H1 (cell line): ENCODE measurements at regions not wholly inside any gene's neighbourhood (a gene's known extent, or its start where the extent isn't known, plus 50 kb on each side); places are given as distances from the start of the nearest gene placed in this dataset.

Experiments used
- CTCF ChIA-PET: fragments of 300-600 bp; sonication (Branson Sonifier 250); formaldehyde crosslinking; loops from one replicate; lab custom pipeline; 2021; ENCODE audit not compliant: partially characterized antibody; lab: Charles Lee
- POLR2A ChIA-PET: fragments of 300-600 bp; sonication (Branson Sonifier 250); formaldehyde crosslinking; loops from one replicate; lab custom pipeline; 2021; ENCODE audit warnings: inconsistent platforms; ENCODE audit not compliant: partially characterized antibody; lab: Charles Lee
- DNase-seq, 2 experiments: peaks; one replicate each; pipeline versions ENCODE4 v3.0.0 to v3.0.0-alpha.2; 2010 to 2022; ENCODE audit warnings: low spot score in 2 of 2, low read depth in 1 of 2, mixed read lengths in 1 of 2
- FAIRE-seq: peaks from 2 replicates; lab custom pipeline; 2011; peaks lifted over from hg19 to GRCh38; lab: Jason Lieb, UNC
- H2AFZ ChIP-seq: 2 replicates; pipeline ENCODE4 v1.8.1; 2012; ENCODE audit warnings: low read length, inconsistent platforms
- H2AK5ac ChIP-seq: 2 replicates; pipeline ENCODE4 v1.6.1; 2013; ENCODE audit warnings: low read depth, low read length
- H2BK120ac ChIP-seq: replicated peaks from 2 replicates; pipeline ENCODE3; 2013; ENCODE audit warnings: low read depth, low read length, inconsistent platforms
- H2BK12ac ChIP-seq: 2 replicates; pipeline ENCODE4 v1.6.1; 2013; ENCODE audit warnings: low read depth, low read length
- H2BK15ac ChIP-seq: 2 replicates; pipeline ENCODE4 v1.6.1; 2013; ENCODE audit warnings: low read length
- H2BK20ac ChIP-seq: 2 replicates; pipeline ENCODE4 v1.6.1; 2013; ENCODE audit warnings: low read length
- H2BK5ac ChIP-seq: 2 replicates; pipeline ENCODE4 v1.6.1; 2013; ENCODE audit warnings: low read depth, low read length
- H3K14ac ChIP-seq: 2 replicates; pipeline ENCODE4 v1.6.1; 2013; ENCODE audit warnings: inconsistent platforms; ENCODE audit not compliant: insufficient read length
- H3K18ac ChIP-seq: 2 replicates; pipeline ENCODE4 v1.6.1; 2013; ENCODE audit warnings: low read length; ENCODE audit errors: extremely low read depth
- H3K23ac ChIP-seq: 2 replicates; pipeline ENCODE4 v1.6.1; 2013; ENCODE audit warnings: inconsistent platforms; ENCODE audit not compliant: insufficient read length
- H3K23me2 ChIP-seq: 2 replicates; pipeline ENCODE4 v1.6.1; 2013; ENCODE audit warnings: low read depth, low read length
- H3K27ac ChIP-seq: 2 replicates; pipeline ENCODE4 v1.6.1; 2011; ENCODE audit warnings: low read depth, low read length, inconsistent platforms
- H3K27me3 ChIP-seq, 4 experiments: replicated peaks in 1 of 4; 1 replicate in 1 of 4; 2 replicates in 3 of 4; pipeline versions ENCODE4 v1.6.1 to v1.8.1; 2011 to 2013; ENCODE audit warnings: low read length in 3 of 4, mild to moderate bottlenecking in 3 of 4, inconsistent platforms in 2 of 4, mixed read lengths in 2 of 4, moderate library complexity in 1 of 4; ENCODE audit not compliant: control insufficient read depth in 3 of 4, insufficient read depth in 3 of 4; ENCODE audit errors: extremely low read depth in 1 of 4
- H3K36me3 ChIP-seq, 4 experiments: 2 replicates each; pipeline versions ENCODE4 v1.6.1 to v1.8.1; 2011 to 2013; ENCODE audit warnings: mild to moderate bottlenecking in 4 of 4, low read length in 3 of 4, moderate library complexity in 2 of 4, control low read depth in 1 of 4, inconsistent platforms in 1 of 4; ENCODE audit not compliant: insufficient read depth in 4 of 4, control insufficient read depth in 2 of 4
- H3K4ac ChIP-seq: replicated peaks from 2 replicates; pipeline ENCODE3; 2013; ENCODE audit warnings: low read length, low read depth, mixed read lengths, inconsistent platforms; ENCODE audit not compliant: insufficient read length
- H3K4me1 ChIP-seq, 4 experiments: replicated peaks in 1 of 4; 1 replicate in 1 of 4; 2 replicates in 3 of 4; pipeline versions ENCODE4 v1.6.1 to v1.8.1; 2011 to 2013; ENCODE audit warnings: low read length in 3 of 4, inconsistent platforms in 2 of 4, mixed read lengths in 1 of 4; ENCODE audit not compliant: insufficient read depth in 4 of 4, control insufficient read depth in 3 of 4
- H3K4me2 ChIP-seq, 2 experiments: 2 replicates each; pipeline versions ENCODE4 v1.6.1 to v1.8.1; 2011 to 2013; ENCODE audit warnings: low read depth in 2 of 2, low read length in 2 of 2, control low read depth in 1 of 2, inconsistent platforms in 1 of 2, mild to moderate bottlenecking in 1 of 2; ENCODE audit not compliant: insufficient read depth in 1 of 2
- H3K4me3 ChIP-seq, 4 experiments: fragments of 200-600, 300-600 bp in 1 of 4; sonication (generic), shearing (Covaris generic), sonication (Bioruptor Twin) in 1 of 4; 2 replicates each; pipeline versions ENCODE4 v1.5.1 to v1.8.1; 2011 to 2016; ENCODE audit warnings: low read length in 4 of 4, low read depth in 3 of 4, control low read depth in 2 of 4, inconsistent platforms in 2 of 4, mild to moderate bottlenecking in 2 of 4, mixed read lengths in 1 of 4, moderate library complexity in 1 of 4; ENCODE audit not compliant: insufficient read depth in 2 of 4; ENCODE audit errors: extremely low read depth in 1 of 4
- H3K56ac ChIP-seq: replicated peaks from 2 replicates; pipeline ENCODE3; 2013; ENCODE audit warnings: low read depth, mild to moderate bottlenecking, mixed read lengths, low read length, inconsistent platforms; ENCODE audit not compliant: insufficient read length
- H3K79me1 ChIP-seq: 2 replicates; pipeline ENCODE4 v1.6.1; 2013; ENCODE audit warnings: low read depth, low read length, control low read depth
- H3K79me2 ChIP-seq, 2 experiments: 2 replicates each; pipeline versions ENCODE4 v1.6.1 to v1.8.1; 2012 to 2013; ENCODE audit warnings: low read length in 2 of 2, mild to moderate bottlenecking in 2 of 2, inconsistent platforms in 1 of 2; ENCODE audit not compliant: insufficient read depth in 2 of 2, control insufficient read depth in 1 of 2
- H3K9ac ChIP-seq, 4 experiments: replicated peaks in 1 of 4; 1 replicate in 1 of 4; 2 replicates in 3 of 4; pipeline versions ENCODE4 v1.6.1 to v1.8.1; 2011 to 2013; ENCODE audit warnings: low read depth in 3 of 4, low read length in 3 of 4, control low read depth in 2 of 4, mild to moderate bottlenecking in 2 of 4, moderate library complexity in 2 of 4, inconsistent platforms in 1 of 4; ENCODE audit errors: extremely low read depth in 1 of 4
- H3K9me3 ChIP-seq, 2 experiments: 2 replicates each; pipeline versions ENCODE4 v1.6.1 to v1.8.1; 2012 to 2013; ENCODE audit warnings: mild to moderate bottlenecking in 2 of 2, moderate library complexity in 2 of 2, control low read depth in 1 of 2, inconsistent platforms in 1 of 2, low read depth in 1 of 2, low read length in 1 of 2, mixed read lengths in 1 of 2; ENCODE audit not compliant: insufficient read depth in 2 of 2
- H4K20me1 ChIP-seq, 2 experiments: replicated peaks in 1 of 2; 2 replicates each; pipeline versions ENCODE3 to v1.8.1; 2011 to 2013; ENCODE audit warnings: inconsistent platforms in 2 of 2, low read length in 2 of 2, mild to moderate bottlenecking in 1 of 2; ENCODE audit not compliant: insufficient read depth in 2 of 2, control insufficient read depth in 1 of 2
- H4K5ac ChIP-seq: 2 replicates; pipeline ENCODE4 v1.6.1; 2013; ENCODE audit warnings: low read length, low read depth, mixed read lengths, inconsistent platforms; ENCODE audit not compliant: insufficient read length
- H4K8ac ChIP-seq: 2 replicates; pipeline ENCODE4 v1.8.0; 2013; ENCODE audit warnings: mild to moderate bottlenecking, moderate library complexity, low read length, inconsistent platforms; ENCODE audit not compliant: insufficient read depth; ENCODE audit errors: extremely low read depth
- H4K91ac ChIP-seq: replicated peaks from 2 replicates; pipeline ENCODE3; 2013; ENCODE audit warnings: low read length, mixed read lengths, inconsistent platforms; ENCODE audit not compliant: insufficient read length
- BACH1 ChIP-seq: IDR thresholded peaks from 2 replicates; pipeline ENCODE4 v1.6.1; 2012; ENCODE audit warnings: low read length, improper control_type of control experiment
- CHD2 ChIP-seq: IDR thresholded peaks from 2 replicates; pipeline ENCODE4 v1.6.1; 2012; ENCODE audit warnings: low read length, improper control_type of control experiment
- EP300 ChIP-seq, 2 experiments: IDR thresholded peaks; 1 replicate in 1 of 2; 2 replicates in 1 of 2; pipeline ENCODE4 v1.6.1; 2011 to 2012; ENCODE audit warnings: low read depth in 2 of 2, low read length in 2 of 2, mild to moderate bottlenecking in 2 of 2, borderline replicate concordance in 1 of 2, inconsistent platforms in 1 of 2, moderate library complexity in 1 of 2
- GTF2F1 ChIP-seq: IDR thresholded peaks from 2 replicates; pipeline ENCODE4 v1.6.1; 2012; ENCODE audit warnings: low read depth, low read length, improper control_type of control experiment, borderline replicate concordance
- JUN ChIP-seq: IDR thresholded peaks from 2 replicates; pipeline ENCODE4 v1.6.1; 2011; ENCODE audit warnings: low read depth, mild to moderate bottlenecking, improper control_type of control experiment, low read length
- KDM1A ChIP-seq: fragments of 200-600, 300-600 bp; sonication (generic); IDR thresholded peaks from 2 replicates; pipeline ENCODE4 v1.7.1; 2016; ENCODE audit warnings: mild to moderate bottlenecking, low read length, borderline replicate concordance
- KDM5A ChIP-seq: fragments of 200-600 bp; IDR thresholded peaks from 2 replicates; pipeline ENCODE4 v1.7.1; 2012; ENCODE audit warnings: mild to moderate bottlenecking, low read length, inconsistent platforms, mixed read lengths
- MAFK ChIP-seq: IDR thresholded peaks from 2 replicates; pipeline ENCODE4 v1.6.1; 2012; ENCODE audit warnings: low read depth, mild to moderate bottlenecking, improper control_type of control experiment, low read length
- PHF8 ChIP-seq: fragments of 200-600 bp; sonication (generic); conservative IDR thresholded peaks from 2 replicates; pipeline ENCODE4 v1.7.1; 2012; ENCODE audit warnings: low read depth, mild to moderate bottlenecking, inconsistent platforms, low read length, moderate library complexity
- POLR2A ChIP-seq, 2 experiments: IDR thresholded peaks; 1 replicate in 1 of 2; 2 replicates in 1 of 2; pipeline ENCODE4 v1.6.1; 2011; ENCODE audit warnings: low read depth in 2 of 2, low read length in 2 of 2, mild to moderate bottlenecking in 2 of 2; ENCODE audit errors: control extremely low read depth in 1 of 2
- POLR2AphosphoS5 ChIP-seq: IDR thresholded peaks from 2 replicates; pipeline ENCODE4 v1.6.1; 2011; ENCODE audit warnings: low read depth, low read length
- RBBP5 ChIP-seq: IDR thresholded peaks from 2 replicates; pipeline ENCODE4 v1.7.1; 2012; ENCODE audit warnings: low read depth, mild to moderate bottlenecking, inconsistent platforms, low read length, moderate library complexity, borderline replicate concordance
- SP1 ChIP-seq: IDR thresholded peaks from 2 replicates; pipeline ENCODE4 v1.6.1; 2011; ENCODE audit warnings: low read depth, low read length
- SUZ12 ChIP-seq: fragments of 200-600 bp; sonication (generic); IDR thresholded peaks from 2 replicates; pipeline ENCODE4 v1.6.1; 2012; ENCODE audit warnings: mild to moderate bottlenecking, inconsistent platforms, low read length, moderate library complexity, mixed read lengths
- YY1 ChIP-seq: IDR thresholded peaks from 2 replicates; pipeline ENCODE4 v1.6.1; 2011; ENCODE audit warnings: low read depth, mild to moderate bottlenecking, low read length
- WGBS, 2 experiments: shearing (Covaris generic) in 1 of 2; methylation state at CpG; one replicate each; pipeline versions ENCODE4 v1.1.6 to v1.1.7; 2013 to 2015; ENCODE audit warnings: low lambda C conversion rate in 2 of 2, mixed read lengths in 2 of 2, inconsistent platforms in 1 of 2, low coverage in 1 of 2, missing lambda C conversion rate in 1 of 2; ENCODE audit not compliant: insufficient replicate concordance in 2 of 2, insufficient coverage in 1 of 2, insufficient read length in 1 of 2; ENCODE audit errors: extremely low coverage in 1 of 2, missing lambda C conversion rate in 1 of 2; 5-methylcytosine and 5-hydroxymethylcytosine counted together

- Histone ChIP-seq H3K18ac (no peak overlapping the region; the same call in 1 of the 2 replicates), H3K23ac (no peak overlapping the region), H3K79me1 (no peaks in the 10 kb centered on the region), H3K4me2 (no peak overlapping the region), H2BK12ac (no peak overlapping the region), H3K79me2 (no peaks in the 10 kb centered on the region), H3K9ac (no peak overlapping the region), H3K9me3 (no peaks in the 10 kb centered on the region), H3K23me2 (no peaks in the 10 kb centered on the region), H3K27ac (no peak overlapping the region), H4K8ac (no peak overlapping the region), H2BK5ac (no peak overlapping the region), H4K5ac (no peak overlapping the region), H2BK120ac (no peak overlapping the region), H3K4ac (no peak overlapping the region), H3K14ac (no peak overlapping the region), H3K27me3 (no peaks in the 10 kb centered on the region), H2BK20ac (no peak overlapping the region), H3K4me3 (no peak overlapping the region), H3K36me3 (no peaks in the 10 kb centered on the region), H2AK5ac (no peak overlapping the region), H2AFZ (no peak overlapping the region), H3K56ac (no peak overlapping the region), H3K4me1 (no peaks in the 10 kb centered on the region), H2BK15ac (no peak overlapping the region), H4K20me1 (no peaks in the 10 kb centered on the region), H4K91ac (no peak overlapping the region)
- ChIA-PET CTCF (no interaction called here), POLR2A (no interaction called here)
- no peak for DNase-seq
- WGBS, 2 experiments = no CpG with 5 or more reads among the region's 2 CpGs
- no peak for FAIRE-seq
- TF ChIP-seq KDM5A (no peak), YY1 (no peak), SUZ12 (no peak), BACH1 (no peak), MAFK (no peak), RBBP5 (no peak), SP1 (no peak), JUN (no peak), EP300 (IDR thresholded peaks at IDR 0.05; ENCODE audit: borderline replicate concordance in 1 of 2, low read depth in 2 of 2, low read length in 2 of 2) (no peak), CHD2 (no peak), POLR2A (IDR thresholded peaks at IDR 0.05; ENCODE audit: control extremely low read depth in 1 of 2, low read depth in 2 of 2, low read length in 2 of 2) (no peak), GTF2F1 (no peak), POLR2AphosphoS5 (no peak), KDM1A (no peak), PHF8 (no peak)
Observed at GRCh38 chrX:151828439-151829080, 84.1 kb upstream of the MAGEA4 start.
